Neural cell (in vitro differentiated cells): ENCODE measurements at regions not wholly inside any gene's neighbourhood (a gene's known extent, or its start where the extent isn't known, plus 50 kb on each side); places are given as distances from the start of the nearest gene placed in this dataset.

Experiments used
- H2AFZ ChIP-seq: fragments of 200-600, 300-800 bp; sonication (generic), shearing (Covaris generic); 2 replicates; pipeline ENCODE4 v1.6.0; 2014; ENCODE audit warnings: low read depth, mild to moderate bottlenecking, antibody characterized with exemption, low read length, moderate library complexity
- H3F3A ChIP-seq: fragments of 200-600 bp; shearing (Covaris generic); 2 replicates; pipeline ENCODE4 v1.6.1; 2016; ENCODE audit warnings: mild to moderate bottlenecking, moderate library complexity, mixed read lengths, antibody characterized with exemption, low read length; ENCODE audit not compliant: insufficient read depth, poor library complexity, severe bottlenecking
- H3K27ac ChIP-seq: fragments of 200-600, 300-800 bp; sonication (generic), shearing (Covaris generic); 2 replicates; pipeline ENCODE4 v1.5.1; 2014; ENCODE audit warnings: mild to moderate bottlenecking, low read length, moderate library complexity
- H3K27me3 ChIP-seq: fragments of 300-800, 200-600 bp; sonication (generic), shearing (Covaris generic); 2 replicates; pipeline ENCODE4 v1.6.0; 2014; ENCODE audit warnings: mild to moderate bottlenecking, low read depth, low read length, moderate library complexity; ENCODE audit not compliant: insufficient read depth
- H3K36me3 ChIP-seq: fragments of 300-800, 200-600 bp; sonication (generic), shearing (Covaris generic); 2 replicates; pipeline ENCODE4 v1.5.1; 2014; ENCODE audit warnings: mild to moderate bottlenecking, antibody characterized with exemption, low read length, moderate library complexity; ENCODE audit not compliant: insufficient read depth
- H3K4me2 ChIP-seq: fragments of 300-800, 200-600 bp; sonication (generic), shearing (Covaris generic); 2 replicates; pipeline ENCODE4 v1.6.0; 2014; ENCODE audit warnings: mild to moderate bottlenecking, low read length
- H3K4me3 ChIP-seq: fragments of 300-800, 200-600 bp; sonication (generic), shearing (Covaris generic); 2 replicates; pipeline ENCODE4 v1.5.1; 2014; ENCODE audit warnings: mild to moderate bottlenecking, low read length, moderate library complexity
- H3K79me2 ChIP-seq: fragments of 200-600 bp; shearing (Covaris generic); replicated peaks from 2 replicates; pipeline ENCODE4 v1.6.0; 2014; ENCODE audit warnings: mild to moderate bottlenecking, low read length, moderate library complexity; ENCODE audit not compliant: insufficient read depth
- H3K9ac ChIP-seq: fragments of 300-800, 200-600 bp; sonication (generic), shearing (Covaris generic); 2 replicates; pipeline ENCODE4 v1.6.1; 2016; ENCODE audit warnings: mild to moderate bottlenecking, low read length, mixed read lengths
- H3K9me2 ChIP-seq: fragments of 200-600 bp; shearing (Covaris generic); 2 replicates; pipeline ENCODE4 v1.6.1; 2016; ENCODE audit warnings: mild to moderate bottlenecking, low read length, mixed read lengths; ENCODE audit not compliant: insufficient read depth
- H3K9me3 ChIP-seq: fragments of 200-600, 300-800 bp; sonication (generic), shearing (Covaris generic); 2 replicates; pipeline ENCODE4 v1.6.1; 2016; ENCODE audit warnings: mild to moderate bottlenecking, mixed run types, low read length, moderate library complexity, mixed read lengths
- H4K20me1 ChIP-seq: fragments of 200-600 bp; shearing (Covaris generic); 2 replicates; pipeline ENCODE4 v1.6.1; 2016; ENCODE audit warnings: mild to moderate bottlenecking, mixed run types; ENCODE audit not compliant: insufficient read depth
- EP300 ChIP-seq: fragments of 450-650 bp; conservative IDR thresholded peaks from 2 replicates; pipeline ENCODE4 v1.6.1; 2014; ENCODE audit warnings: antibody characterized with exemption, mild to moderate bottlenecking, moderate library complexity; ENCODE audit not compliant: poor library complexity, severe bottlenecking
- EZH2 ChIP-seq: fragments of 200-600, 300-800 bp; shearing (Covaris generic), sonication (generic); IDR thresholded peaks from 2 replicates; pipeline ENCODE4 v1.6.1; 2014; ENCODE audit warnings: antibody characterized with exemption, low read length, borderline replicate concordance, mild to moderate bottlenecking; ENCODE audit not compliant: insufficient read depth, poor library complexity, severe bottlenecking
- MXI1 ChIP-seq: fragments of 450-650 bp; conservative IDR thresholded peaks from 2 replicates; pipeline ENCODE4 v1.6.1; 2014; ENCODE audit warnings: antibody characterized with exemption, mild to moderate bottlenecking; ENCODE audit not compliant: poor library complexity, severe bottlenecking
- POLR2AphosphoS5 ChIP-seq: IDR thresholded peaks from 2 replicates; pipeline ENCODE4 v1.6.1; 2012
- RAD21 ChIP-seq: fragments of 450-650 bp; conservative IDR thresholded peaks from 2 replicates; pipeline ENCODE4 v1.6.1; 2014; ENCODE audit warnings: antibody characterized with exemption, mild to moderate bottlenecking, moderate library complexity
- SMC3 ChIP-seq: fragments of 450-650 bp; conservative IDR thresholded peaks from 2 replicates; pipeline ENCODE4 v1.6.1; 2014; ENCODE audit warnings: antibody characterized with exemption, mild to moderate bottlenecking, moderate library complexity; ENCODE audit not compliant: poor library complexity
- TAF1 ChIP-seq: IDR thresholded peaks from 2 replicates; pipeline ENCODE4 v1.6.1; 2012; ENCODE audit warnings: low read depth
- TF ChIP-seq, protein P1 (sequence below): fragments of 450-650 bp; IDR thresholded peaks from 2 replicates; pipeline ENCODE4 v1.5.1; 2014; ENCODE audit warnings: antibody characterized with exemption, mild to moderate bottlenecking, moderate library complexity; ENCODE audit not compliant: poor library complexity, severe bottlenecking
- TF ChIP-seq, protein P2 (sequence below): IDR thresholded peaks from 2 replicates; pipeline ENCODE4 v1.6.1; 2012; ENCODE audit warnings: borderline replicate concordance

DNA sequence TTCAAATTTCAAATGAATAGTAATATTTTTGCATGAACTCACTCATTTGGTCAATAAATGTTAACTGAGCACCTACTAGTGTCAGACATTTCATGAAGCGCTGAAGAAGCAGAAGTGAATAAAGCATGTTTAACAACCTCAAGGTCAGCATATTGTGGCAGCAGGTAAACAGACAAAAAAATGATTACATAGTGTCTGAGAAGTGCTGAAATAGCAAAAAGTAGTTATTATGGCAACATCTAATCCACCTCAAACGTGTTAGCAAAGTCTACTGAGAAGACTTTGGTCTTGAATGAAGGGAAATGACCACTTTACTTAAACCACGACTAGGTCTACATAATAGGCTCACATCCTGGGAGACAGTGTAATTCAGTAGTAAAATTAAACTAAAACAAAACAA lies 452.2 kb upstream of the LRATD1 start:
- Histone ChIP-seq H3K36me3 (no peaks in the 10 kb centered on the region), H3F3A (no peaks in the 10 kb centered on the region)

DNA sequence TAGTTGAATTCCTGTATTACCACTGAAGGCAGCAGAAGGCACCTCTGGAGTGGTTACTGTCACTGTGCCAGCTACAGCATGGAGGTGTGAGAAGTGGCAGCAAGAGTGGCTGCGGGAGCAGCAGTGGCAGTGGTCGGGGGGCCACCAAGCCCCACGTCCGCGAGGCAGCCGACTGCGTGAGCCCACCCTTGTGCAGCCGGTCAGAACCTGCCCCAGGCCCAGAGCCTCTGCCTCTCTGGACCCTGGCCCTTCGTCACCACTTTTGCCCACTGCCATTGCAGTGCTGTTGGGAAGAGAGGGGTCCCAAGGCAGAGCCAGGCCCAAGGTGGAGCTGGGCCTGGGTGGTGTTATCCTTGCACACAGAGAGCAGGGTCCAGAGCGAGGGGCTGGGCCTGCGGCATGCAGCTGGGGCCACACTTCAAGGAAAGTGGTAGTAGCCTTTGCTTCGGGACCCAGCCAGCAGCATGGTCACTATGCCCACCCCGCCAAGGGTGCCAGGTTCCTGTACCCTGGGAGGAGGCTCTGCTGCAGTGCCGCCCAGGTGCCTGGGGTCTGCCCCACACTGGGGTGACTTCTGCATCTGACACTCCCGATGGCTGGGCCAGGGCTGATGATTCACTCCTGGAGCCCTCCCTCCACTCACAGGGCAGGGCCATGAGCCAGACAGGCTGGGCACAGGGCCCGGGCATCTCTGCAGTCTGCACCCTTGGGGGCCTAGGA lies 450.1 kb upstream of the LRATD1 start:
- Histone ChIP-seq H3K9me2 (no peaks in the 10 kb centered on the region), H3K4me2 (no peak overlapping the region), H3K79me2 (no peaks in the 10 kb centered on the region), H3K27ac (no peak overlapping the region), H4K20me1 (no peaks in the 10 kb centered on the region), H3K27me3 (no peaks in the 10 kb centered on the region), H3K4me3 (no peak overlapping the region), H3K9ac (no peak overlapping the region), H3K9me3 (no peaks in the 10 kb centered on the region), H3K36me3 (no peaks in the 10 kb centered on the region), H3F3A (no peaks in the 10 kb centered on the region), H2AFZ (no peak overlapping the region)
- TF ChIP-seq SMC3 (no peak), POLR2AphosphoS5 (no peak), EZH2 (no peak), TAF1 (no peak), RAD21 (no peak), EP300 (no peak), MXI1 (no peak)
- TF ChIP-seq, protein P1, sequence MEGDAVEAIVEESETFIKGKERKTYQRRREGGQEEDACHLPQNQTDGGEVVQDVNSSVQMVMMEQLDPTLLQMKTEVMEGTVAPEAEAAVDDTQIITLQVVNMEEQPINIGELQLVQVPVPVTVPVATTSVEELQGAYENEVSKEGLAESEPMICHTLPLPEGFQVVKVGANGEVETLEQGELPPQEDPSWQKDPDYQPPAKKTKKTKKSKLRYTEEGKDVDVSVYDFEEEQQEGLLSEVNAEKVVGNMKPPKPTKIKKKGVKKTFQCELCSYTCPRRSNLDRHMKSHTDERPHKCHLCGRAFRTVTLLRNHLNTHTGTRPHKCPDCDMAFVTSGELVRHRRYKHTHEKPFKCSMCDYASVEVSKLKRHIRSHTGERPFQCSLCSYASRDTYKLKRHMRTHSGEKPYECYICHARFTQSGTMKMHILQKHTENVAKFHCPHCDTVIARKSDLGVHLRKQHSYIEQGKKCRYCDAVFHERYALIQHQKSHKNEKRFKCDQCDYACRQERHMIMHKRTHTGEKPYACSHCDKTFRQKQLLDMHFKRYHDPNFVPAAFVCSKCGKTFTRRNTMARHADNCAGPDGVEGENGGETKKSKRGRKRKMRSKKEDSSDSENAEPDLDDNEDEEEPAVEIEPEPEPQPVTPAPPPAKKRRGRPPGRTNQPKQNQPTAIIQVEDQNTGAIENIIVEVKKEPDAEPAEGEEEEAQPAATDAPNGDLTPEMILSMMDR, result no peak
- TF ChIP-seq, protein P2, sequence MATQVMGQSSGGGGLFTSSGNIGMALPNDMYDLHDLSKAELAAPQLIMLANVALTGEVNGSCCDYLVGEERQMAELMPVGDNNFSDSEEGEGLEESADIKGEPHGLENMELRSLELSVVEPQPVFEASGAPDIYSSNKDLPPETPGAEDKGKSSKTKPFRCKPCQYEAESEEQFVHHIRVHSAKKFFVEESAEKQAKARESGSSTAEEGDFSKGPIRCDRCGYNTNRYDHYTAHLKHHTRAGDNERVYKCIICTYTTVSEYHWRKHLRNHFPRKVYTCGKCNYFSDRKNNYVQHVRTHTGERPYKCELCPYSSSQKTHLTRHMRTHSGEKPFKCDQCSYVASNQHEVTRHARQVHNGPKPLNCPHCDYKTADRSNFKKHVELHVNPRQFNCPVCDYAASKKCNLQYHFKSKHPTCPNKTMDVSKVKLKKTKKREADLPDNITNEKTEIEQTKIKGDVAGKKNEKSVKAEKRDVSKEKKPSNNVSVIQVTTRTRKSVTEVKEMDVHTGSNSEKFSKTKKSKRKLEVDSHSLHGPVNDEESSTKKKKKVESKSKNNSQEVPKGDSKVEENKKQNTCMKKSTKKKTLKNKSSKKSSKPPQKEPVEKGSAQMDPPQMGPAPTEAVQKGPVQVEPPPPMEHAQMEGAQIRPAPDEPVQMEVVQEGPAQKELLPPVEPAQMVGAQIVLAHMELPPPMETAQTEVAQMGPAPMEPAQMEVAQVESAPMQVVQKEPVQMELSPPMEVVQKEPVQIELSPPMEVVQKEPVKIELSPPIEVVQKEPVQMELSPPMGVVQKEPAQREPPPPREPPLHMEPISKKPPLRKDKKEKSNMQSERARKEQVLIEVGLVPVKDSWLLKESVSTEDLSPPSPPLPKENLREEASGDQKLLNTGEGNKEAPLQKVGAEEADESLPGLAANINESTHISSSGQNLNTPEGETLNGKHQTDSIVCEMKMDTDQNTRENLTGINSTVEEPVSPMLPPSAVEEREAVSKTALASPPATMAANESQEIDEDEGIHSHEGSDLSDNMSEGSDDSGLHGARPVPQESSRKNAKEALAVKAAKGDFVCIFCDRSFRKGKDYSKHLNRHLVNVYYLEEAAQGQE, result no peak

More for the DNA sequence above, 452.2 kb upstream of the LRATD1 start:
- TF ChIP-seq MXI1, result no peak
- TF ChIP-seq, protein P1, result no peak
- TF ChIP-seq, protein P2, result no peak
- TF ChIP-seq EZH2, result no peak
- no peak for TF ChIP-seq SMC3
- no peak for TF ChIP-seq EP300
- no peak for TF ChIP-seq POLR2AphosphoS5
- TF ChIP-seq TAF1, result no peak
- TF ChIP-seq RAD21, result no peak
- Histone ChIP-seq H3K9me2 (no peaks in the 10 kb centered on the region), H3K4me2 (no peak overlapping the region), H4K20me1 (no peaks in the 10 kb centered on the region), H3K79me2 (no peaks in the 10 kb centered on the region), H3K27me3 (no peaks in the 10 kb centered on the region), H3K4me3 (no peak overlapping the region), H2AFZ (no peak overlapping the region), H3K9me3 (no peaks in the 10 kb centered on the region), H3K27ac (no peak overlapping the region), H3K9ac (no peak overlapping the region)
